ENCODE measurements at regions not wholly inside any gene's neighbourhood (a gene's known extent, or its start where the extent isn't known, plus 50 kb on each side); places are given as distances from the start of the nearest gene placed in this dataset.
"Not testable (repeated sequence)": the region's sequence is repeated elsewhere in the genome, so short reads cannot be mapped to it uniquely, and the experiment has no call there.

DNA sequence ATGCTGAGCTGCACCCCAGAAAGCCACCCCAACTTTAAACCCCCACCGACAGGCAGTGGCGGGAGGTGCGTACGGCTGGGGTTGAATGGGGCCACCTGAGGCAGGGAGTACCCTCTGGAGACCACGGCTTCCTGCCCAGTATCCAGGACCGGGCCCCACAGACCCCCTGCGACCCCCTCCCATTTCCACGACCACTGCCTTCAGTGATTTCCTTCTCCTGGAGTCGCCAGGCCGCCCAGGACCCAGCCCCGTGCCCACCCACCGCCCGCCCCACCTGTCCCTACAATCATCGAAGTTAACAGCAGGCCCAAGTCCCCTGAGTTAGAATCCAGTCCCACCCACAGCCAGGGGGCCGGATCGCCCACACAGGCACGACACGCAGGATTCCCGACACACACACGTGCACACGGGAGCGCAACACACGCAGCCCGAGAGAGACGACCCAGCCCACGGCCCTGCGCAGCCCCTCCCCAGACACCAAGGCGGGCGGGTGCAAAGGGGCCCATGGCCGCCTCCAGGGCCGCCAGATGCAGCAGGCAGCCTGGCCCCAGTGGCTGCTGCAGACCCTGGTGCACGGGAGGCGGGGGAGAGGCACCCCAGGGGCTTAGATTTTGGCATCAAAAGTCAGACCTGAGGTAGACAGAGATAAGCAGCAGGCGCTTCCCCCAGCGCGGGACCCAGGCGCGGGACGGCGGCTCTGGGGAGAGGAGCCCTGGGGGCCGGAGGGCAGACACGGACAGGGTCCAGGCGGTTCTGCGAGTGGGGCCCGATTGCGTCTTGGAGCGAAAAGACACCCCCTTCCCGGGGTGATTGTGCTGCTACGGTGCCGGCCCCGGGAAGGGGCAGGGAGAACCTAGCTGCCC, 104.8 kb downstream of the SPATA31A6 start:
- TF ChIP-seq, protein P1, sequence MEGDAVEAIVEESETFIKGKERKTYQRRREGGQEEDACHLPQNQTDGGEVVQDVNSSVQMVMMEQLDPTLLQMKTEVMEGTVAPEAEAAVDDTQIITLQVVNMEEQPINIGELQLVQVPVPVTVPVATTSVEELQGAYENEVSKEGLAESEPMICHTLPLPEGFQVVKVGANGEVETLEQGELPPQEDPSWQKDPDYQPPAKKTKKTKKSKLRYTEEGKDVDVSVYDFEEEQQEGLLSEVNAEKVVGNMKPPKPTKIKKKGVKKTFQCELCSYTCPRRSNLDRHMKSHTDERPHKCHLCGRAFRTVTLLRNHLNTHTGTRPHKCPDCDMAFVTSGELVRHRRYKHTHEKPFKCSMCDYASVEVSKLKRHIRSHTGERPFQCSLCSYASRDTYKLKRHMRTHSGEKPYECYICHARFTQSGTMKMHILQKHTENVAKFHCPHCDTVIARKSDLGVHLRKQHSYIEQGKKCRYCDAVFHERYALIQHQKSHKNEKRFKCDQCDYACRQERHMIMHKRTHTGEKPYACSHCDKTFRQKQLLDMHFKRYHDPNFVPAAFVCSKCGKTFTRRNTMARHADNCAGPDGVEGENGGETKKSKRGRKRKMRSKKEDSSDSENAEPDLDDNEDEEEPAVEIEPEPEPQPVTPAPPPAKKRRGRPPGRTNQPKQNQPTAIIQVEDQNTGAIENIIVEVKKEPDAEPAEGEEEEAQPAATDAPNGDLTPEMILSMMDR (IDR thresholded peaks at IDR 0.05; ENCODE audit: borderline replicate concordance, extremely low read depth, low read length, poor library complexity, severe bottlenecking) = not testable (repeated sequence)
- not testable (repeated sequence) for TF ChIP-seq EZH2 (IDR thresholded peaks at IDR 0.05; ENCODE audit: borderline replicate concordance, low read depth, low read length, severe bottlenecking)

All from DND-41 (cell line).